ENCODE measurements at regions not wholly inside any gene's neighbourhood (a gene's known extent, or its start where the extent isn't known, plus 50 kb on each side); places are given as distances from the start of the nearest gene placed in this dataset.
"Not testable (repeated sequence)": the region's sequence is repeated elsewhere in the genome, so short reads cannot be mapped to it uniquely, and the experiment has no call there.

DNA sequence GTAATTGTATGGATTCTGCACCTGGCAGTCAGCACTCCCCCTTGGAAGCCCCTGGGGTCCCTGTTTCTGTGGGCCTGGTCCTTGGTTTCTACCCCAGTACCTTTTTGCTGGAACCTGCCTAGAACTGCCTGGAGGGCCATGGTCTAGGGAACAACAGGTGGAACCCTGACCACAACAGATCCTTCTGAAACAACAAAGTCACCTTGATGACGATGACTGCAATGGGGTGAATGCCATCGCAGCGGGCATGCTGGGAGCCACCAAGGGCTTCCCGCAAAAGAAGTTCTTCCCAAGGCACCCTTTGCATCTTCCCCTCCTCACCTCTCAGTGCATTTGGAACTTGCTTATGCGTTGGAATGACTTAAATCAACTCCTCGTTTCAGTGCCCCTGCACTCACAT is 129.0 kb upstream of the OR4C13 start:
- DNase-seq: not testable (repeated sequence)

DNA sequence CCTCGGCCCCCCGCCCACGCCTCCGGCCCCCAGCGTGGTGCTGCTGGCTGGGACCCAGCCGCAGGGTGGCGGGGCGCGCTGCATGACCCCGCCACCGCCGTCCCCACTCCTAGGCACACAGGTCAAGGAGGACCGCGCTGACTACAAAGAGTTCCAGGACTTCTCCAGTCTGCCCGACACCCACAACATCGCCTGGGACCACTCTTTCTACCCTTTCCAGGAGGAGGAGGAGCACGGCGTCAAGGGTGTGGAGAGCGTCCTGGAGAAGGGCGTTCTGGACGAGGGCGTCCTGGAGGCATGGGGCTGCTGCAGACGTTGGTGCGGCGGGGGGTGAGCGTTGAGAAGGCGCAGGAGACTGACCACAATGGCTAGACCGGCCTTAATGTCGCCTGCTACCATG is 101.7 kb upstream of the OR4C13 start:
- not testable (repeated sequence) for DNase-seq

DNA sequence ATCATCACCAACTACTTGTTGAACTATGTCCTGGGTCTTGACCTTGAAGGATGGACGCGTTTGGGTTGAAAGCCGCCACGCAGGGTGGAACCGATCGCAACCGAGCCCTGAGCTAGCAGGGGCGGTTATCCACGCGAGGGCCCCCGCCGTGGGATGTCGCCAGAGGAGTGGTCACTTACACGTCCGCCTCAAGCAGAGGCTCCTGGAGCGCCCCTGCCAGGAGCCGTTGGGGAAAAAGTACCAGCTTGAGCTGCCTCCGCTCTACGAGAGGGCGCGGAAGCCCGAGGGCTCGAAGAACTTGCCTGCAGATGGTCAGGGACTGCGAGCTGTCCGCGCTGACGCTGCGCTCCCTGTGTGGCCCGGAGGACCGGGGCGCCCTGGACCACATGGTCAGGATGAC is 100.7 kb upstream of the OR4C13 start:
- DNase-seq: no peak

DNA sequence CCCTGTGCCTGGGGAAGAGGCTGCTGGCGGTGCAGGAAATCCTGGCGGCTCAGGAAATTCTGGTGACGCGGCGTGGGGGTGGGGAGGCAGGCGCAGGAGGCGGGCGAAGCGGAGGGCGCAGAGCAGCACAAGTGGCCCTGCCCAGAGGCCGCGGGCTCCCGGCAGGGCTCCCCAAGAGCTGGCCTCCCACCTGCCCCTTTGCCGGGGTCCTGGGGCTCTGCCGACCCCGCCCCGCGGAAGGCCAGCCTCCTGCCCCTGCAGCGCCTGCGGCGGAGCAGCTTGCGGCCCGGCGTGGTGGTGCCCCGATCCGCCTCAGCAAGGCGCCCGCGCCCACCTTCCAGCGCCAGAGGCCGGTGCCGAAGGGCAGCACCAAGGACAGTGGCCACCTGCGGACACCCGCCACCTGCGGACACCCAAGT is 100.2 kb upstream of the OR4C13 start:
- DNase-seq: no peak

DNA sequence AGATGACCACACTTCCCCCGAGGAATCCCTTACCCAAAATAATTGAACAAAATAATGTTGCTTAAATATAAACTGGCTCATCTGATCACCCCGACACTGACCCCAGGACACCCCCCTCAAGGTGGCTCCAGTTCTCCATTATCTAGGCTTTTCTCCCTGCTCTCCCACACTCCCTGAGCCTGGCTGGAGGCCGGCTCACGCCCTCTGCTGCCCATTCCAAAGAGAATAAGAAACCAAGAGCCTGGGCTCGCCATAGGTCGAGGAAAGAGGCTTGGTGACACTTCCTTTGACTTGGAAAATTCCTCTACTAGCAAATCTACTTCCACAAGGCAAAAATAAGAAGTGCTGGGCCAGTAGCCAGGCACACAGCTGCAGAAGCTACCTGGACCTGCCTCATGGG is 63.3 kb upstream of the OR4C13 start:
- DNase-seq: not testable (repeated sequence)

DNA sequence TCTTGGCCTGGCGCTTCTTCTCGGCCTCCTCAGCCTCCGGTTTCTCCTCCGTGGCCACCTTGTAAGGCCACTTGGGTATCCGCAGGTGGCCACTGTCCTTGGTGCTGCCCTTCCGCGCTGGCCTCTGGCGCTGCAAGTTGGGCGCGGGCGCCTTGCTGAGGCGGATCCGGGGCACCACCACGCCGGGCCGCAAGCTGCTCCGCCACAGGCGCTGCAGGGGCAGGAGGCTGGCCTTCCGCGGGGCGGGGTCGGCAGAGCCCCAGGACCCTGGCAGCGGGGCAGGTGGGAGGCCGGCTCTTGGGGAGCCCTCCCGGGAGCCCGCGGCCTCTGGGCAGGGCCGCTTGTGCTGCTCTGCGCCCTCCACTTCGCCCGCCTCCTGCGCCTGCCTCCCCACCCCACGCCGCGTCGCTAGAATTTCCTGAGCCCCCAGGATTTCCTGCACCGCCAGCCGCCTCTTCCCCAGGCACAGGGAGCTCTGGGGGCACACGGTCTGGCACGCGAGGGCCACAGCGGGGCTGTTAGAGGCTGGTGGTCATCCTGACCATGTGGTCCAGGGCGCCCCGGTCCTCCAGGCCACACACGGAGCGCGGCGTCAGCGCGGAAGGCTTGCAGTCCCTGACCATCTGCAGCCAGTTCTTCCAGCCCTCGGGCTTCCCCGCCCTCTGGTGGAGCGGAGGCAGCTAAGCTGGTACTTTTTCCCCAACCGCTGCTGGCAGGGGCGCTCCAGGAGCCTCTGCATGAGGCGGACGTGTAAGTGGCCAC is 60.1 kb upstream of the OR4C13 start:
- DNase-seq: not testable (repeated sequence)

DNA sequence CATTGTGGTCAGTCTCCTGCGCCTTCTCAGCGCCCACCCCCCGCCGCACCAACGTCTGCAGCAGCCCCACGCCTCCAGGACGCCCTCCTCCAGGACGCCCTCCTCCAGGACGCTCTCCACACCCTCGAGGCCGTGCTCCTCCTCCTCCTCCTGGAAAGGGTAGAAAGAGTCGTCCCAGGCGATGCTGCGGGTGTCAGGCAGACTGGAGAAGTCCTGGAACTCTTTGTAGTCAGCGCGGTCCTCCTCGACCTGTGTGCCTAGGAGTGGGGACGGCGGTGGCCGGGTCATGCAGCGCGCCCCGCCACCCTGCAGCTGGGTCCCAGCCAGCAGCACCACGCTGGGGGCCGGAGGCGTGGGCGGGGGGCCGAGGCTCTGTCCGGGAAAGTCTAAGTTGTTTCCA is 58.7 kb upstream of the OR4C13 start:
- not testable (repeated sequence) for DNase-seq

Measured in NCI-H146 (cell line).